ENCODE measurements at regions not wholly inside any gene's neighbourhood (a gene's known extent, or its start where the extent isn't known, plus 50 kb on each side); places are given as distances from the start of the nearest gene placed in this dataset.
A peak's percentile ranks its signal among the peaks of the same experiment; 100 is the strongest.
"Not testable (repeated sequence)": the region's sequence is repeated elsewhere in the genome, so short reads cannot be mapped to it uniquely, and the experiment has no call there.

DNA sequence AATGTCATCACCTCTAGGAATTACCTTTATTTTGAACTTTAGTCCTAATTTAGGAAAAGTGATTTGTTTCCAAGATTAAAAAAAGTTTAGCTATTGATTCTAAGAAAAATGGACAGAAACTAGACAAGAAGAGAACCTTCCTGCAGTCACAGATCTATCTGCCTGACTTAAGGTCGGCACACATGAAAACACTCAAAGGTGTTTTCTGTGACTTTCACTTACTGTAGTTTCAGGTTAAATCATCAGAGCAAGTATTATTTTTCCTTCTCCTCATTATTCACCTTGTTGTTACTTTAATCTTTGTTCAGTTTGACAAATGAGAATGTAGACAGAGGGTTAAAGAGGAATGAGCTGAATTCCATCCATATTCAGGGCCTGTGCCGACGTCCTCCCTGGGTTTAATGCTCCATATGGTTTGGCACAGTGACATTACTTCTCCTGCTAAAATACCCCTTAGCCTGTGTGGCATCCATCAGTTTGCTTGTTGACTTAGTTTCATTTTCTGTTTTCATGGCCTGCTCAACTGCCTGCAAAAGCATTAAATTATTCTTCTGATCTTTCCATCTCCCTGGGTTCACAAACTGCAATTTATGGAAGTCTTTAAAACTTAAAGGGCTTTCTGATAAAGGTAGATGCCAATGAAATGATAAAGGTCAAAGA is 352.7 kb downstream of the NKX6-1 start:
- TF ChIP-seq, protein P1, sequence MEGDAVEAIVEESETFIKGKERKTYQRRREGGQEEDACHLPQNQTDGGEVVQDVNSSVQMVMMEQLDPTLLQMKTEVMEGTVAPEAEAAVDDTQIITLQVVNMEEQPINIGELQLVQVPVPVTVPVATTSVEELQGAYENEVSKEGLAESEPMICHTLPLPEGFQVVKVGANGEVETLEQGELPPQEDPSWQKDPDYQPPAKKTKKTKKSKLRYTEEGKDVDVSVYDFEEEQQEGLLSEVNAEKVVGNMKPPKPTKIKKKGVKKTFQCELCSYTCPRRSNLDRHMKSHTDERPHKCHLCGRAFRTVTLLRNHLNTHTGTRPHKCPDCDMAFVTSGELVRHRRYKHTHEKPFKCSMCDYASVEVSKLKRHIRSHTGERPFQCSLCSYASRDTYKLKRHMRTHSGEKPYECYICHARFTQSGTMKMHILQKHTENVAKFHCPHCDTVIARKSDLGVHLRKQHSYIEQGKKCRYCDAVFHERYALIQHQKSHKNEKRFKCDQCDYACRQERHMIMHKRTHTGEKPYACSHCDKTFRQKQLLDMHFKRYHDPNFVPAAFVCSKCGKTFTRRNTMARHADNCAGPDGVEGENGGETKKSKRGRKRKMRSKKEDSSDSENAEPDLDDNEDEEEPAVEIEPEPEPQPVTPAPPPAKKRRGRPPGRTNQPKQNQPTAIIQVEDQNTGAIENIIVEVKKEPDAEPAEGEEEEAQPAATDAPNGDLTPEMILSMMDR (IDR thresholded peaks at IDR 0.05; ENCODE audit: insufficient read depth, low read depth, low read length, missing control alignments): no peak
- no peak overlapping the region for H3K4me3 ChIP-seq (ENCODE audit: low read depth, low read length)
- peak; percentile 41 for DNase-seq (ENCODE audit: low read depth)

DNA sequence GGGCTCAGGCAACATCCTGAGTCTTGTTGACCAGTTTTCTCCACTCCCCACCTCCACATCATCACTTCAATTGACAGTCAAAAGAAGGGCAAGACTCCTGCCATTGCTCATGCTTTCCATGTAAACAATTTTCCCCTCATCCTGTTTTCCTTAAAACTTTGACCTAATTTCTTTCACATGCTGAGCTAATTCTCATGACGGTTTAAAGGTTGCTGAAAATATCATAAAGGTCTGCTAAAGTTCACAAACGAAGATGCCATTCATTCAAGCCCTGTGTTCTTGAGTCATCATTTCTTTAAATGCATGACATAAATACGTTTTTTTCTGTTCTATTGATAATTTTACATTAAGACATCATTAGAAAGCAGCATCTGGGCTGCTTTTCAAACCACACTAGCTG is 353.9 kb downstream of the NKX6-1 start:
- DNase-seq (ENCODE audit: low read depth): no peak
- H3K4me3 ChIP-seq (ENCODE audit: low read depth, low read length): no peak overlapping the region
- TF ChIP-seq, protein P1 (IDR thresholded peaks at IDR 0.05; ENCODE audit: insufficient read depth, low read depth, low read length, missing control alignments): no peak

DNA sequence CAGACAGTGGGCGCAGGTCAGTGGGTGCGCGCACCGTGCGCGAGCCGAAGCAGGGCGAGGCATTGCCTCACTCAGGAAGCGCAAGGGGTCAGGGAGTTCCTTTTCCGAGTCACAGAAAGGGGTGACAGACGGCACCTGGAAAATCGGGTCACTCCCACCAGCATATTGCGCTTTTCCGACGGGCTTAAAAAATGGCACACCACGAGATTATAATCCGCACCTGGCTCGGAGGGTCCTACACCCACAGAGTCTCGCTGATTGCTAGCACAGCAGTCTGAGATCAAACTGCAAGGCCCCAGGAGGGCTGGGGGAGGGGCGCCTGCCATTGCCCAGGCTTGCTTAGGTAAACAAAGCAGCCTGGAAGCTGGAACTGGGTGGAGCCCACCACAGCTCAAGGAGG is 372.2 kb downstream of the NKX6-1 start:
- not testable (repeated sequence) for DNase-seq (ENCODE audit: low read depth); H3K4me3 ChIP-seq (ENCODE audit: low read depth, low read length)

DNA sequence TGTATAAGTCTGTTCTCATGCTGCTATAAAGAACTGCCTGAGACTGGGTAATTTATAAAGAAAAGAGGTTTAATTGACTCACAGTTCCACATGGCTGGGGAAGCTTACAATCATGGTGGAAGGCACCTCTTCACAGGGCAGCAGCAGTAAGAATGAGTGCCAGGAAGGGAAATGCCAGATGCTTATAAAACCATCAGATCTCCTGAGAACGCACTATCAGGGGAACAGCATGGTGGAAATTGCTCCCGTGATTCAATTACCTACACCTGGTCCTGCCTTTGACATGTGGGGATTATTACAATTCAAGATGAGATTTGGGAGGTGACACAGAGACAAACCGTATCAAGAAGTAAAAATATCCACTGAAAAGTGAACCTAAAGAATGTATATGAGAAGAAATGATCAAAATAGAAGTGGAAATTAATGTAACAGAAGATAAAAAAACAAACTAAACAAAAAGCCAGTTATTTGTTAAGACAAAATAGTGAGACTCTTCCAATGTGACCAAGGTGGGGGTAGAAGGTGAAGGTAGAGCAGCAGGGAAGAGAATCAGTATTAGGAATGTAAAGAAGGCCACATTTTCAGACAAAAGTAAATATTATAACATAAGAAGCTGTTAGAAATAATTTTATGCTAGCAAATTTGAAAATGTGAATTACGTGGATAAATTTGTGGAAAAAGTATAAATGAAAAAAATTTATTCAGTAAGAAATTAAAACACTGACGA is 372.9 kb downstream of the NKX6-1 start:
- no peak overlapping the region for H3K4me3 ChIP-seq (ENCODE audit: low read depth, low read length)
- no peak for DNase-seq (ENCODE audit: low read depth)
- TF ChIP-seq, protein P1 (IDR thresholded peaks at IDR 0.05; ENCODE audit: insufficient read depth, low read depth, low read length, missing control alignments): no peak

DNA sequence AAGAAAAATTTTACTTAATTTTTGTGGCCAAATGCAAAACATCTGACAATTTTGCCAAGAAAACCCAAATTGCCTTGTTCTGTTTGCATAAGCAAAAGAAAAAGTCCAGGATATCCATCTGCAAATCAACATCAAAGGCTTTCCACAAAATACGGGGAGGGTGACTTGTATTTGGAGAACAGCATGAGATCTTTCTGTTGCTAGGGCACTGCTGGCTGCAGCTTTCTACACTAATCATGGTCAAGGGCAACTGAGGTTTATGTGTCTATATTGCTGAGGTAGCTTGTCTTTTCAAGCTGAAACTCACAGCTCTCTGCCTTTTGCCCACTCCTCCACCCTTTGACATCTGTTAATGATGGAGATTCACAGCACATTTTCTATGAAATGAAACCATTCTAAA is 389.1 kb downstream of the NKX6-1 start:
- DNase-seq (ENCODE audit: low read depth): no peak
- no peak overlapping the region for H3K4me3 ChIP-seq (ENCODE audit: low read depth, low read length)
- TF ChIP-seq, protein P1 (IDR thresholded peaks at IDR 0.05; ENCODE audit: insufficient read depth, low read depth, low read length, missing control alignments): no peak

DNA sequence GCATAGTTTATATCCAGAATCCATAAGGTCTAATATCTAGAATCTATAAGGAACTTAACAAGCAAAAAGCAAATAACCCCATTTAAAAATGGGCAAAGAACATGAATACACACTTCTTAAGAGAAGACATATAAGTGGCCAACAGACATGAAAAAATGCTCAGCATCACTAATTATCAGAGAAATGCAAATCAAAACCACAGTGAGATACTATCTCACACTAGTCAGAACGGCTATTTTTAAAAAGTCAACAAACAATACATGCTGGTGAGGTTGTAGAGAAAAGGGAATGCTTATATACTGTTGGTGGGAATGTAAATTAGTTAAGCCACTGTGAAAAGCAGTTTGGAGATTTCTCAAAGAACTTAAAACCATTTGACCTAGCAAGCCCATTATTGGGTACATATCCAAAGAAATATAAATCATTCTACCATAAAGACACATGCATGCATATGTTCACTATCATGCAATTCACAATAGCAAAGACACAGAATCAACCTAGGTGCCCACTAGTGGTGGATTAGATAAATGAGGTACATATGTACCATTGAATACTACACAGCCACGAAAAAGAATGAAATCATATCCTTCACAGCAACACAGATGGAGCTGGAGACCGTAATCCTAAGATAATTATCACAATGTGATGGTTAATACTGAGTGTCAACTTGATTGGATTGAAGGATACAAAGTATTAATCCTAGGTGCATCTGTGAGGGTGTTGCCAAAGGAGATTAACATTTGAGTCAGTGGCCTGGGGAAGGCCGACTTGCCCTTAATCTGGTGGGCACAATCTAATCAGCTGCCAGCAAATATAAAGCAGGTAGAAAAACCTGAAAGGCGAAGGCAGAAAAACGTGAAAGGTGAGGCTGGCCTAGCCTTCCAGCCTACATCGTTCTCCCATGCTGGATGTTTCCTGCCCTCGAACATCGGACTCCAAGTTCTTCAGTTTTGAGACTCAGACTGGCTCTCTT is 397.2 kb downstream of the NKX6-1 start:
- not testable (repeated sequence) for DNase-seq (ENCODE audit: low read depth); H3K4me3 ChIP-seq (ENCODE audit: low read depth, low read length)

DNA sequence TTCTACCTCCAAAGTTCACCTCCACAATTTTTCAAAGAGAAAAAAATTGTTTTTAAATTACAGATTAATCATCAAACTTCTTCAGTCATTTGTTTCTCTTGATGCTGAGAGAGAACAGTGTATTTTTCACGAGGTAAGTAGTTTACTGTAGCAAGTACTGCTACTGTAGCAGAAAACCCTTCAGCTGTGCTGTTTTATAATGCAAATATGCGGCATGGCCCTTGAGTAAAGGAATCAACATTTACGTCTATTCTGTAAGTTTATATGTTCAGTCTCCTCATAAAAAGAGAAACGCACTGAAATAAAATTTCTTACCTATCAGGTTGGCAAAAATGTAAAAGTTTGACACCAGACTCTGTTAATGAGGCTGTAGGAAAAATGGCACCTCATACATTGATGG is 399.0 kb downstream of the NKX6-1 start:
- TF ChIP-seq, protein P1 (IDR thresholded peaks at IDR 0.05; ENCODE audit: insufficient read depth, low read depth, low read length, missing control alignments): no peak
- no peak overlapping the region for H3K4me3 ChIP-seq (ENCODE audit: low read depth, low read length)
- DNase-seq (ENCODE audit: low read depth): no peak
